GM21526 (cell line): ENCODE measurements at regions not wholly inside any gene's neighbourhood (a gene's known extent, or its start where the extent isn't known, plus 50 kb on each side); places are given as distances from the start of the nearest gene placed in this dataset.

Experiments
- ATAC-seq: cut with Tn5 transposase; IDR thresholded peaks from one replicate; pipeline ENCODE4 v1.9.1; 2021; ENCODE audit warnings: moderate library complexity; ENCODE audit not compliant: unreplicated experiment, low FRiP score

DNA sequence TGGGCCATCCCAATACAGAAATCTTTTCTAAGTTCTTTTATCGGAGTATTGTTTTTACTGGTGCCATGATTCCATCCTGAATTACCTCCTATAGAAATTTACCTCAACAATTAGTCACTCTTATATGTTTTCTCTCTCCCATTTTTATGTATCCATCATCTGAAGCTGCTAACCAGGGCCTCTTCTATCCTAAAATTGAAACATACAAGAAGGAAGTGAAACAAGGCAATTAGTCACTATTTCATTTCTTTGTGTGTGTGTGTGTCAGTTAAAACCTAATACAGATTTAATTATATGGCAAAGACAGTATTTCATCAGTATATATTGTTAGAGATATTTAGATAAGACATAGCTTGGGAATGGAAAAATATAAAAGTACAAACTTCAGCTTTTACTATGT lies 148.4 kb upstream of the AHR start:
- peak; percentile 66 for ATAC-seq

DNA sequence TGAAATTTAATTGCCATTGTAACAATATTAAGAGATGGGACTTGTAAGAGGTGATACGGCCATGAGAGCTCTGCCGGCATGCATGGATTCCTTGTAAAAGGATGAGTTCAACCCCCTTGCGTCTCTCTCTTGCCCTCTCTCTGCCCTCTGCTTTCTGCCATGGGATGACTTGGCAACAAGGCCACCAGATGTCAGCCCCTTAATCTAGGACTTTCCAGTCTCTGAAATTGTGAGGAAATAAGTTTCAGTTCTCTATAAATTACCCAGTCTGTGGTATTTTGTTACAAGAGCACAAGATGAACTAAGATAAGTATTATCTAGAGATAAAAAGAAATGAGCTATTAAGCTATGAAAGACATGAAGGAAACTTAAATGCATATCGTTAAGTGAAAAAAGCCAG lies 145.7 kb upstream of the AHR start:
- ATAC-seq = no peak

DNA sequence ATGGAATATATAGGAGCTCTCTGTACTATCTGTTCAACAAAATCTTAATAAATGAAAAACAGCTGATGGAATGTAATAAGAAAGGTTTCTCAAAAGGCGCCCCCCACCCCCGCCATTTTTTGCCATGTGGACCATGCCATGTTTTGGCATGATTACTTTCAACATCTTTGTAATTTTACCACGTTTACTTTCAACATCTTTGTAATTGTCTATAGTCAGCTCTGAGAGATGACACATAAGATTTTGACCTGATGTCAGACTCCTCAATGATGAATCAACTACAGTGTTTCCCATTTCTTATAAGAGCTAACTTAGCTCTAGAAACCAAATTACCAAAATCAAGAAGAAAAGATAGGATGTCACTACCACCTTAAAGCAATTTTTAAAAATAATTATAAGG lies 144.9 kb upstream of the AHR start:
- ATAC-seq = no peak

DNA sequence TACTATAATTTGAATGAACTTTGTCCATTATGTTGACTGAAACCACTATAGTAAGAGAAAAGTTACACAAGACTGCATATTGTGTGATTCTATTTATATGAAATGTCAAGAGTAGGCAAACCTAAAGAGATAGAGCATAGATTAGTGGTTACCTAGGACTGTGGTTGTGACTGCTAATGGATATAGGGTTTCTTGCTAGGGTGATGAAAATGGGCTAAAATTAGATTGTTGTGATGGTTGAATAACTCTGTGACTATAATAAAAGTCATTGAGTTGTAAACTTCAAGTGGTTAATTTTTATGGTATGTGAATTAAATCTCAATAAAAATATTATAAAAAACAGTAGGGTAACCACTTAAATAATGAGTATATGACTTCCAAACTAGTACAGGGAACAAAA lies 142.9 kb upstream of the AHR start:
- ATAC-seq = no peak

DNA sequence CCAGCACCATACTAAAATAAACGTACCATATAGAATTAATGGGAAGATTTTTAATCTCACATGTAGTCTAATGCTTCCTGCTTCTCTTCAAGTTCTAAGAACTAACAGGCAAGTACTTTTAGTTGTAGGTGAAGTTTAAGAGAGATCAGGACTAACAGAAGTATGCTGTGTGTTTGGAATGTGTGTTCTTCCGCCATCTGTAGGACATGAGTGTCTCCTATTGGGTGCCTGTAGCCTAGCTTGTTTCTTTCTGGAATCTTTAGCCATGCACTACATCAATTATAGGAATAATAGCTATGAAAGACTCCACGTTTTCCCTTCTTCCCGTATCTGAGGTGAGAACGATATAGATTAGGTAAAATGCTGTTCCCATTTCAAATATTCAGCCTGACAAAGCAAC lies 140.2 kb upstream of the AHR start:
- ATAC-seq = no peak

DNA sequence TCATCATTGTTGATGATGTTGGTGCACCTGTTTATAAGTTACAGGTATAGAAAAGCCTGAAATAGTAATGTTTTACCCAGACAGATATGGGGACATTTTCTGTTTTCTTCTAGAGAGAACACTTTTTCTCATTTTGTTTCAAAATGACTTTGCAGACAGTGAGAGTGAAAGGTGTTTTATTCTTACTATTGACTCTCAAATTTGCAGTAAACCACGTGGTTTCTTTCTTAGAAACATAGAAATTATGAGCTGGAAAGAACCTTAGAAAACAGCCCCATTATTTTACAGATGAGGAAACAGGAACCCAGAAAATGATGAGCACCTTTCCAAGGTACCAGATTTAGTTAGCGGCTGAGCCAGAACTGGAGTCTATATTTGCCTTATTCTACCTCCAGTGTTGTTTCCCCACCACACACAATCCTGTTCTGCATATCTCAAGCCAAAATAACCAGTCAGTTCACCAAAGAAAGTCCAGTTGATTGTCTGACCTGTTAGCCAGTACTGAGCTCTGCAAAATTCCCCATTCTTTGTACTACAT lies 138.9 kb upstream of the AHR start:
- ATAC-seq = peak; percentile 94

DNA sequence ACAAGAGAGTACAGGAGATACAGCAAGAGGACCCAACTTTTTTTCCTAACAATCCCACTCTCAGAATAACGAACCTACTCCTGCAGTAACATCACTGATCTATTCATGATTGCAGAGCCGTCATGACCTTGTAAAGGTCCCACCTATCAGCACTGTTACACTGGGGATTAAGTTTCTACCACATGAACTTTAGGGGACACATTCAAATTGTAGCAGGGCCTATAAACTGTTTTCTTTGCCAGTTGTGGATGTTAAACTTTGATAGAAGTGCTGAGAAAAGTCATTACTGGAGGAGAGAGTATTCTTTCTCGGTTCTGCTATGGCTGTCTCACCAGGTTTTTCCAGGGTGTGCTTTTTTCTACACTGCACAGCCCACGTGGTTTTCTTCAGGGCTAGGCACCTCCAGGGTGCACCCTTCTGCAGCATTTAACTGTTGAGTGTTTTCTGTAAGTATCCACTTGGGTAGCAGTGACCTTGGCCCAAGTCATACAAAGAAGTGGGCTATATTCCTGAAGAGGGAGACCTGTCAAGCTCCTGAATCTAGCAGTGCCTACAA lies 131.6 kb upstream of the AHR start:
- ATAC-seq = peak; percentile 96

DNA sequence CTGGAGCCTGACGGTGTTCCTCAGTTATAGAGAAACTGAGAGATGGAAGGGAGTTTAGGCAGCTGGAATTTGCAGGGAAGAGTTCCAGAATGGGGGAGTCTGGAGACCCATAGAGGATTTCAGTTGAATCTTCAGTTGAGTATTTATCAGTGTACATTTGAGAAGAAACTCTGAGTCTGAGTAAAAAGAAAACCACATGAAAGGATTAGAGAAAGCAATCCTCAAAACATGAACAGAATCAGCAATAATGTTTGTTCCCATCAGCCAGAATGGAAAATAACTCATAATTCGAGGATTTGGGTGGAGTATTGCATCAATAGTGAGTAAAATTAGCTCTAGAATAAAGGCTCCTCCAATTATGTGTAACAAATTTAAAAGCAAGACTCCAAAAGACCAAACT lies 130.0 kb upstream of the AHR start:
- ATAC-seq = no peak

DNA sequence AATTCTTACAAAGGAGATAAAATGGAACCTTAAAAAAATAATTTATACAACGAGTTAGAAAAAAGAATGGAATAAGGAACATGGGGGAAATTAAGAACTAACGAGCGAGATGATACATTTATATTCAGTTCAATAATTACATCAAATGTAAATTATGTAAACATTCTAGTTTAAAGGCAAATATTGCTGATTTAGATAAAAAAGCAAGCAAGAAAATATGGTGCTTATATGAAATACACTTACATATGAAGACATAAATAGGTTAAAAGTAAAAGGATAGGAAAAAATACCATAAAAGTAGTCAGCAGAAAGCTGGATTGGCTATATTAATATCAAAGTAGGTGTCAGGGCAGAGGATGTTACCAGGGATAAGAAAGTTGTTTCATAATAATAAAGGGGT lies 127.0 kb upstream of the AHR start:
- ATAC-seq = no peak

DNA sequence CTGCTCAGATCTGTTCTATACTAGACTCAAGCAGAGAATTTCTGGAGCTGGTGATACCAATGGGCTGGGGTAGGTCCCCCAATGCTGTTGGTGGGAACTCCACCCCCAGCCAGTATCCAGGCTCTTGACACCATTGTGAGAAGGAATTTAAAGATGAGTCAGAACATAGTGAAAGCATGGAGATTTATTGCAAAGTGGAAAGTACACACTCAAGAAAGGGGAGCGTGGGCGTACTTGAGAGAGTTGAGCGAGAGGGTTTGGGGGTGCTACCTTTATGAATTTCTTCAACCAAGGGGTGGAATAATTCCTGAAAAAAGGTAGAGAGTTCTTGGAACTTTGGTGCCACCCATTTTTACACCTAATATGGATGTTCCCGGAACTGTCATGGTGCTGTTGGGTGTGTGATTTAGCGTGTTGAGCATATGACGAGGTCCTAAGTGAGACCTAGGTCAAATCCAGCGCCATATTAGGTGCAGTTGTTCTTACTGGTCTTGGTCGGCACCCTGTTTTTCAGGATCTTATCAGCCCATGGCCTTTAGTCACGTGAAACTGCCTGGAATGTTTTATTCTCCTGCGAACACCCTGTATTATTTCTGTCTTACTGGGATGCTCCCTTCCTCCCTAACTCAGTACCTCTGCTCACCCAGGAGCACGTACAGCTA lies 122.0 kb upstream of the AHR start:
- ATAC-seq = no peak

DNA sequence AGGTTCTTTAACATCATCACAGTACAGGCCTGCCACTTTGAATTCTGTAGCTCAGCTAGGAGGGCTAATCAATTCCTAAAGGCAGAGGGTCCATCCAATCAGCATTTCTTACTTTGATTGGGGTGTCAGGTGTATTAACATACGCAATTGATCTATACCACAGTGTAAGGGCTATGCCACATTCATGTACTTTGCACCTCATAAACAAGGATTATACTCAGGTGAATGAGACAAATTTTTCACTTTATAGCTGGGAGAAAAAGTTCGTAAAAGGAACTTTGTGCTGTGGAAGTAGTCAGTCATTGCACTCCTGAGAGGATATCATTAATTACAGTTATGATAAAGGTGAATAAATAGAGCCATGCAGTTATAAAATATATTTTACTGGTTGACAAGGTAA lies 119.9 kb upstream of the AHR start:
- no peak for ATAC-seq

DNA sequence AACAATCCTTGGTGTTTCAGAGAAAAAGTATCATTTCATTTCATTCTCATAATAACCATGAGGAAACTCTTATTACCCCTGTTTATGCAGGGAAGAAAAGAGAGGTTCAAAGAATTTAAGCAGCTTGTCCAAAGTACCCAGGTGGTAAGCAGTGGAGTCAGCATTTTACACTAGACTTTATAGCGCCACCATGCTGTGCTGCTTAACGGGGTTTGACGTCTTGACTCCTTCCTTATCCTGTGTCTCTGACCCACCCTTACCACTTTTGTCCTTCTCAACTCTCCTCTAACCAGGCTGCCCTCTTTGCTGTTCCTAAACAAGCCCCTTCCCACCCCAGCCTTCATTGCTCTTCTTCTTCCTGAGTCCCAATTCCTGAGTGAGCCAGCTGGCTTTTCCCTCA lies 117.0 kb upstream of the AHR start:
- no peak for ATAC-seq

DNA sequence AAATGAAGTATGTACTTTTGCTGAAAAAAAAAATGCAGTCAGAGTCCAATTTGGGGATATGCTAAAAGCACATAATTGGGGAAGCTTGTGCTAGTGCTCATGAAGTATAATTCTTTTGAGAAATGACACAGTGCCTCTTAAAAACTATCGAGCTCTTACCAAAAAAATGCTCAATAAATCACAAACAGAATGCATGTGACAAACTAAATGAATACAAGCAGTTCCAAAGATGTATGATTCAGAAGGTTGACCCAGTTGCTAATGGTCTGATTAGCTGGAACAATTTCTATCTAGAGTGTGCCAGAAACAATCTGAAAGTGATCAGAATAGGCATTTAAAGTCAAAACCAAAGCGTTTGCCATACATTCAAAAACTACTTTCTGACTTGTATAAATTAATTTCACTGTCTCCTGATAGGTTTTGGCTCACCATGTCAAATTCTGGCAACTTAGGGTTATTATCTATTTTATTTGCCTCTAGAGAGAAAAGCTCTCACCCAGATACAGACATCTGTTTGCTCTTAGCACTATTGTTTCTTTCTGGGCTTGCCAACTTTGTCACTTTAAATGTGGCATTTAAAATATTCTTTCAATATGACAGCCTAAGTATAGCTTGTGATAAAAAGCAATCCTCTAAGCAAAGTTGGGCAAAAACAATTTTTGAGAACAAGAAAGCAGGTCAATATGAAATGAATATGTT lies 114.7 kb upstream of the AHR start:
- no peak for ATAC-seq

DNA sequence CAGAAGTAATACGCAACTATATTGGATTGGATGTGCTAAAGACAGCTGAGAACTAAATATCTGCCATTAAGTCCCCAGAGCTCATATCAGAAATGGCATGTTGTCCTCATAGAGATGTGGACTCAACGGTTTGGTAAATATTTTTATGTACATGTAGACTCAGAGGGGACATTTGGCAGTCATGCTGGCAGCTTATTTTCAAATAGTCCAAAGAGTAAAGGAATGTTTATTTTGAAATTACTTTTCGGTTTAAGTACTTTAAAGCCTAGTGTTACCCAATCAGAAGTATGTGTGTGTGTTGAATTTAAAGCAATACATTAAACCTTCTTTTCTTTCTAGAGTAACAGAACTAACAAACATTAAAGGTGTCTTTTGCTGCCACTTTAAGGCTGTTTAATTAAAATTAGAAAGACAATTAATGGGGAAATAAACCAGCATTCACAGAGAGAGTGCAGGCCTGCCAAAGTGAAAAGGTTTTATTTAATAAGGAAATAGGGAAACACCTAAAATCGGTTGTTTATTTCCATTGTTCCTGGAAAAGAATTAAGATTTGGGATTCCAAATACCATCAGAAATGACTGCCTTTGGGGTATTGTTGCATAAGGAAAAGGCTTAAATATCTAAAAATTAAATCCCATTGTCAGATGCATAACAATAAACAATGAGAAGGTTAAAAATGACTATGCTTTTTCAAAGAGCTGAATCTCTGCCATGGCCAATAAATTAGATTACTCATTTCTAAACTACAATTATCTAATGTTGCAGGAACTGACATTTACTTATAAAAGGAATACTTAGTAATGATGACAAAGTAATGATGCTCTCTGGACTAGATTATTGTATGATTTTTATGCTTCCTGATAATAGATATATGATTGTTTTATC lies 113.4 kb upstream of the AHR start:
- no peak for ATAC-seq

DNA sequence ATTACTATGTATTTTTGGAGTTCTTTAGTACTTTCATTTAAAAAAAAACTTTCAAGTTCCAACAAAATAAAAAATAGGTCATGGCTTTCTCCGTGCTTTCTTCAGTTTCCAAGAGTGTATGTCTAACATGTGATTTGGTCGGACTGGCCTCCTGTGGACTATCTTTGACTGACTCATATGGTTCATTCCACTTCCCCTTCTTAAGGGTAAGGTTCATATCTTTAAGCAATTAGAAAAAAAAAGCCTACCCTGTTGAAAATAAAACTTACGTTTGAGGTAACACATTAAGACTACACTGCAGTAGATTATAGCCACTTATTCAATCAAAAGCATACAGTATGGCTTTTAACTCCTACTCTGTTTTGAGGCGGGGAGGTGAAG lies 112.8 kb upstream of the AHR start:
- peak; percentile 99 for ATAC-seq

DNA sequence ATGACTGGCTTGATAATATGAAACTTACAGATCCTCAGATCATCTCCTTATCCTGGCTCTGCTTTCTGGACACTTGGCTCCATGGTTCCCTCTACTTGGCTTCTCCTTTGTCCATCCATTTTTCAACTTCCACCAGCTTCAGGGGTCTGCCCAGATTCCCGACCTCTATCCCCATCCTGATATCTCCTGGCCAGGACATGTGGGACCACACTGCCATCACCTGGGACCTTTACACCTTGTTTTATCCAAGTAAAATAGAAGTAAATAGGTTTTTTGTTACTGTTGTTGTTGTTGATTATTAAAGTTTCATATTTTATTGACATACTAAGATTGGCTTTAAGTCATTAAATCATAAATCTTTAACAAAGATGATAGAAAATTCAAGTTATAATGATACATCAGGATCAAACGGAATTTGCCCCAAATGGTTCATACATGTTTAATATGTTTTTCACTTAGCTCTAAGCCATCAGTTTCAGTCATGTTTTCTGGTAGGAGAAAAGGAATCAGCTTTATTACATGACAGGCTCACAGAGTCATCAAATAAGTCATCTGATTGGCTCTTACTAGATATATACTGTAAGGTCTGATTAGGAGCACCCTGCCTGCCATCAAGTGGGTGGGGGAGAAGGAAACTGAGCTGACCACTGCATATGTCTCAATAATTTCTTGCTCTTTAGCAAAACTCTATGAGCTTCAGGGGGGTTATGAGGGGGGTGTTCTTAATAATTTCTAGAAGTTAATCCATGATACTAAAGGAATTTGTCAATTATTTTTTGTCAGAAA lies 111.5 kb upstream of the AHR start:
- ATAC-seq = no peak

DNA sequence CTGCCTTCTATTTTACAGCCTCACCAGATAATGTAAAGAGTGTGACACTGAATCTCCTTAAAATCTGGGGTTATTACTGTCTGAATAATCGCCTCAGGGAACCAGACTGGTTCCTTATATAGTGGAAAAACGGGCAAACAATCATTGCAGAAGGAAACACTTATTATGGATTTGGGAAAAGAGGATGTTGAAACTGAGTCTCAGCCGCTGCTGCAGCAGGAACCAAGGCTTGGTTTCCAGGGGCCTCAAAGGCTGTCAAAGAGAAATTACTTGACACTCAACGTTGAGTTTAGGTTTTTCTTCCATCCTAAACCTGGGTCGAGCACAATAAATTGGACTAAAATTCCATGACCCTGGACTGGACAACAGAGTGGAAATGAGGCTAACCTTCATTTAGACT lies 103.8 kb upstream of the AHR start:
- no peak for ATAC-seq

DNA sequence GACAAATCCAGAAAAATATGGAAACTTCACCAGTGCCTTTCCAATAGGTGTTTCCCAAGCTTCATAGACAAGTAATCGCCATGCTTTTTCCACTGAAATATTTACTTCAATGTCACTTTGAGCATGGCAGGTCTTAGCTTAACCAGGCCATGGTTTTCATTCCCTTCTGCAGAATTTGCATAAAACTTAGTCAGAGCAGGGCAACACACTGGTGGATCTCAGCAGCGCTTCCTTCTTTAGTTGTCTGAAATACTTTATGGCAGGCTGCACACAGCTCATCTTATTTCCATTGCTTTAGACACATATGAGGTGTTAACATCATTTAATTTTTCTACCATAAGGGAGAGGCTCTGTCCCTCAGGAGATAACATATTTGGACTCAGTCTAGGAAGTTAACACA lies 102.9 kb upstream of the AHR start:
- peak; percentile 90 for ATAC-seq

DNA sequence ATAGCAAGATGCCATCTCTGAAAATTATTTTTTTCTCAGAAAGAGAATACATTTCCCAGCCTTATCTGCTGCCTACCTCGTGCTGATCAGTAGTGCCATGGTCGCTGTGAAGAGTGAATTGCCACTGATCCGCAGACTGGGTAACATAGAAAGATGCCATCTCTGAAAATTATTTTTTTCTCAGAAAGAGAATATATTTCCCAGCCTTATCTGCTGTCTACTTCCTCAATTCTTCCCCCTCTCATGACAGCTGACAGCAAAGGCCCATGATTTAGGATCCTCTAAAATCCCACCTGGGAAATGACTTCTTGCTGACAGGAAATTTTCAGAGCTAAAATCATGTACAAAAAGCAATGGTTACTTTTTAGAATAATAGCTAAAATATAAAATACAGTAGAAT lies 92.5 kb upstream of the AHR start:
- ATAC-seq = no peak

DNA sequence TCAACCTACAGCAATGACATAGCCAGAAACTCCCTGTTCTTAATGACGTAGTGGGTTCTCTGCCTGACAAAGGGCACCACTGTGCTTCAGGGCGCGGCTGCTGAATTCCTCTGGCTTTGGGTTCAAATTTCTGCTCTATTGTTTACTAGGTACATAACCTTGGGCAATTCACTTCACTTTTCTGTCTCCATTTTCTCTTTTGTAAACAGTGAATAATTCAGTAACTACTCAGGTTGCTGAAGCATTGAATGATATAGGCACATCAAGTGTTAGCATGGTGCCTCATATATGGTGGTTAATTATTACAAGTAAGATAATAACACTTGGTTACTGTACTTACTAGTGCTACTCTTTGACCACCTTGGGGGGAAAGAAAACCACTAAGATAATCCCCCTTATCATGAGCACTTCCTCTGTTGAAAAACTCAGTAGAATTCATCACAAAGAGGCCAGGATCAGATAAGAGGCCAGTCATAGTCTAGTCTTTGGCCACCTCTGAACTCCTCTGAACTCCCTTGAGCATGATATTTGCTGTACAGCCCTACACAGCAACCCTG lies 92.0 kb upstream of the AHR start:
- ATAC-seq = no peak
